ENCODE measurements at regions not wholly inside any gene's neighbourhood (a gene's known extent, or its start where the extent isn't known, plus 50 kb on each side); places are given as distances from the start of the nearest gene placed in this dataset.
"Not testable (repeated sequence)": the region's sequence is repeated elsewhere in the genome, so short reads cannot be mapped to it uniquely, and the experiment has no call there.

DNA sequence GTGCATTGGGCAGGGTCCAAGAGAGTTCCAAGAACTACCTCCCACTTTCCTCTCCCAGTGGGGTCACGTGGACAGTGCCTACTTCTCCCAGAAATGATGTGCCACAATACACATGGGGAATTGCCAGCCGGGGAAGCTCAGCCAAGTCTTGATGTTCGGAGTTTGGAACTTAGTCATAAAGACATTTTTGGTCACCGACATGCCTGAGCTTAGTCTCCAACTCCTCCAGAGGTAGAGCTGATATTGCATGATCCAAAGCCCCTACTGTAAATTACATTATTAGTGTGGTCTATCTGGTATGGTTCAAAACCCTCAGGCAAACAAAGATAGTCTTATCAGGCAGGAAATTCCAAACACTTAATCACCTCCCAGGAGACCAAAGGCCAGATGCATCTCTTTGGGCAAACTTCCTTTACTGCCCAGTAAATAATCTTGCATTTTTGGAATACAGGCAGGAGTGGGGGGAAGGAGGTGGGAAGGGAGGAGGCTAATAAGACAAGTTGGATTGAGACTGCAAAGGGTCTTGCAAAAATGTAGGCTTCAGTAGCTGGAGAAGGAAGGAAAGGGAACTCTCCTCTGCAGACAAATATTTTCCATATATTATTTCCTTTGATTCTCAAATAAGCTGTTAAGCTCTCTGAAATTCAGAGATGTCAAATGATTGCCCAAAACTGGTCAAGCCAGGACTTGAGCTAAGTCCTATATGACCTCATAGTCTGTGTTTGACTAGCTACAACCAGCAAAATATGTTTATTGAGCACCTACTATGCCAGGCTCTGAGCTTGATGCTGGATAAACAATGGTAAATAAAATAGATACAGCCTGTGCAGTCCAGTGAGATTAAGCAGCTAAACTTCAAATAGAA lies 99.4 kb downstream of the DRD1 start:
- DNase-seq: no peak

DNA sequence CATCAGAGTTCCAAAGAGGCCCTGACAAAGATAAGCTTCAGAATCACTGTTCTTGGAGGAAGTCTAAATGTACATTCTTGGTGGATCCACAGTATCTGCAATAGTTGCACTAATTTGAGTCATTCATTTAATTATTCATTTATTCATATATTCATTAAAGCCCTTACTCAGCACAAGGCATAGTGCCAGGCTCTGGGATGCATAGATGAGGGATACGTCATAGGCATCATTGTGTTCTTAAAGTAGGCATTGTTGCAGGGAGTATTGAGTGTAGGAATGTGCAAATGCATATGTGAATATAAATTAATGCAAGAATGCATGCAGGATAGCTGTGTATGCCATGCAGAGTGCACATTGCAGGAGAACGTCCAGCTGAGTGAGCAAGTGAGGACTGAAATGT lies 100.7 kb downstream of the DRD1 start:
- no peak for DNase-seq

DNA sequence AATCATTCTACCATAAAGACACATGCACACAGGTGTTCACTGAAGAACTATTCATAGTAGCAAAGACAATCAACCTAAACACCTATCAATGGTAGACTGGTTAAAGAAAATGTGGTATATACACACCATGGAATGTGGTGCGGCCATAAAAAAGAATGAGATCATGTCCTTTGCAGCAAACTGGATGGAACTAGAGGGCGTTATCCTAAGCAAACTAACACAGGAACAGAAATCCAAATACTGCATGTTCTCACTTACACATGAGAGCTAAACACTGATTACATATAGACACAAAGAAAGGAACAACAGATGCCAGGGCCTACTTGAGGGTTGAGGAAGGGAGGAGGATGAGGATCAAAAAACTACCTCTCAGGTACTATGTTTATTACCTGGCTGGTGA lies 103.8 kb downstream of the DRD1 start:
- no peak for DNase-seq

DNA sequence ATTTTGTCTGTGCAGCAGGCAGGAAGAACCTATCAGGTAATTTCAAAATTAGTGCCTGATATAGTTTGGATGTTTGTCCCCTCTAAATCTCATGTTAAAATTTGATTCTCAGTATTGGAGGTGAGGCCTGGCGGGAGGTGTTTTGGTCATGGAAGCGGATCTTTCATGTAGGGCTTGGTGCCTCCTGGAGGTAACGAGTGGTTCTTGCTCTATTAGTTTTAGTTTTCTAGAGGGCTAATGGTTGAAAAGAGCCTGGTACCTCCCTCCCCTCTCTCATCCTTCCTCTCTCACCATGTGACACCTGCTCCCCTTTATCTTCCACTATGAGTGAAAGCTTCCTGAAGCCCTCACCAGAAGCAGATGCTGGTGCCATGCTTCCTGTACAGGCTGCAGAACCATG lies 106.3 kb downstream of the DRD1 start:
- no peak for DNase-seq

DNA sequence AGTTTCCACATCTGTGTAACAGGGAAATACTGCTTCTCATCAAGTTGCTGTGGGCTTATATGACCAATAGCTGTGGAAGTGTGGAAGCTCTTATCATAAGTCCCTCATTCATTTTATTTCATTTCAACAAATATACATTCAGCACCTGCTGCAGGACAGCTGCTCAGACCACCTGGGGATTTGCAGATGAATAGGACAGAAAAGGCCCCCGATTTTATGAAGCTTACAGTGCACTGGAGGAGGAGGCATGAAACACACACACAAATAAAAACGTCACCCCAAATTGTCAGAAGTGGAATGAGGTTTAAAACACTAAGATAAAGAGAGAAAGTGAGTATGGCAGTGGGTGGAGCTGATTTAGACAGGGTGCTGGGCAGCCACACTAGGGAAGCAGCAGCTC lies 107.2 kb downstream of the DRD1 start:
- DNase-seq: no peak

DNA sequence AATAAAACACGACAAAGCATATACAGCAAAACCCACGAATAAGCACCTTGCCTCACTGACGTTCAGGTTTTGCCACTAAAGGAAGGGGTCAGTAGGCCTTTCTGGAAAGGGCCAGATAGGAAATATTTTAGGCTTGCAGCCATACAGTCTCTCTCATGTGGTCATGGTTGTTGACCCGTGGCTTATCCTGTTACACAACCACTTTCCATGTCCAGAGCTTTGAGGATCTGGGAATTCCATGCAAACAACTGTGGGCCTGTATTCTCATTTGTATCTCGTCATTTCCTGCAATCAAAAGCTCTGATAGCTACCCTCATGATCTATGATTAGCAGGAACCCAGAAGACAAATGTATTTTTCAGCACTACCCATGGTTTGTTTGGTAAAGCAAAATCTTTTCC lies 108.3 kb downstream of the DRD1 start:
- DNase-seq: no peak

DNA sequence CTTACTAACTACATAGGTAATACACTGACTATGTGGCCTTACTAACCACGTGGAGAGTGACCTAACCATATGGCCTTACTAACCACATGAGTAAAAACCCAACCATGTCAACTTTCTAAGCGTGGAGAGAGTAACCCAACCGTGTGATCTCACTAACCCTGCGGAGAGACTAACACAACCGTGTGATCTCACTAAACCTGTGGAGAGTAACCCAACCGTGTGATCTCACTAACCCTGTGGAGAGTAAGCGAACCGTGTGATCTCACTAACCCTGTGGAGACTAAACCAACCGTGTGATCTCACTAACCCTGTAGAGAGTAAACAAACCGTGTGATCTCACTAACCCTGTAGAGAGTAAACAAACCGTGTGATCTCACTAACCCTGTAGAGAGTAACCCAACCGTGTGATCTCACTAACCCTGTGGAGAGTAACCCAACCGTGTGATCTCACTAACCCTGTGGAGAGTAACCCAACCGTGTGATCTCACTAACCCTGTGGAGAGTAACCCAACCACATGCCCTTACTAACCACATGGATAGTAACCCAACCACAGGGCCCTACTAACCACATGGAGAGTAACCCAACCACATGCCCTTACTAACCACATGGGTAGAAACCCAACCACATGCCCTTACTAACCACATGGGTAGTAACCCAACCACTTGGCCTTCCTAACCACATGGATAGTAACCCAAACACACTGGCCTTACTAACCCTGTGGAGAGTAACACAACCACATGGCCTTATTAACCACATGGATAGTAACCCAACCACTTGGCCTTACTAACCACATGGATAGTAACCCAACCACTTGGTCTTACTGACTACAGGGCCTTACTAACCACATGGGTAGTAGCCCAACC lies 112.6 kb downstream of the DRD1 start:
- DNase-seq: not testable (repeated sequence)

DNA sequence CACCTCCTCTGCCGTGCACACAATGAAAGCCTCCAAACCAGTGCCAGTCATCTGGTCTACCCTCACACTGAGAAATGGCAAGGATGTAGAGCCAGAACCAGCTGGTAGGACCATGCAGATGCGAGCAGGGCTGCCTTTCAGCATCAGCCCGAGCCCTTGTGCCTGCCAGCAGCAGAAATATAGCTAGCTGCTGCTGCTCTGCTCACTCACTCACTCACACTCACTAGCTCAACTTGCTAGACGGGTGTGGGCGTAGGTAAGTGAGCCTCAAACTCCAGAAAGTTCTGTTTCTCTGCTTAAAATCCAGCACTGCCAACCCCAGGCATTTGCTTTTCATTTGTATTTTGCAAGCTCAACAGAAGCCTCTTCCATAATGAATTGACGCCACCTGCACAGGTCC lies 114.0 kb downstream of the DRD1 start:
- no peak for DNase-seq

DNA sequence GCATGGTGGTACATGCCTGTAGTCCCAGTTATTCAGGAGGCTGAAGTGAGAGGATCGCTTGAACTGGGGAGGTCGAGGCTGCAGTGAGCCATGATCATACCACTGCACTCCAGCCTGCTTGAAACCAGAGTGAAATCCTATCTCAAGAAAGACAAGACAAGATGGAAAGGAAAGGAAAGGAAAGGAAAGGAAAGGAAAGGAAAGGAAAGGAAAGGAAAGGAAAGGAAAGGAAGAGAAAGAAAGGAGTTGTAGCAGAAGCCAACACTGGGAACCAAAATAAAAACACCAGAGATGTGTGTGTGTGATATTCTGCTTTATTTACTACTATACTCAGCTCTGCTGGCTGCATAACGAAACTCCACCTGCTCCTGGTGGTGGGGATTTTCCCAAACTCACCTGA lies 115.3 kb downstream of the DRD1 start:
- no peak for DNase-seq

DNA sequence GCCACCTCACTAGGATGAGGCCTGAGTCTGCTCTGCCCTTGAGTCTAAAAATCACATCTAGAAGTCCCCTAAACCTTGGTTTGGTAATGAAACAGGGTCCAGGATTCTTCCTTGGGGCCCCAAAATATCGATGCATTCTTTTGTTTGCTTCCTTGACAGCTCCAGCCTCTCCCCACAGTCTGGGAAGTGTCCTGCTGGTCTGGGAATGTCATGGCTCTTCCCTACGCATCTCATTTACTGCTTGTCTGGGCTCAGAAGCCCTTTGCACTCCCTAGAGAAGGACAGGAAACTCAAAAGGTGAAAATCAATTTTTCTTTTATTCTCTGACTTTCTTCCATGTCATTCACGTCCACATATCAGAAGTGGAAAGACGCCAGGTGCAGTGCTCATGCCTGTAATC lies 115.8 kb downstream of the DRD1 start:
- no peak for DNase-seq

DNA sequence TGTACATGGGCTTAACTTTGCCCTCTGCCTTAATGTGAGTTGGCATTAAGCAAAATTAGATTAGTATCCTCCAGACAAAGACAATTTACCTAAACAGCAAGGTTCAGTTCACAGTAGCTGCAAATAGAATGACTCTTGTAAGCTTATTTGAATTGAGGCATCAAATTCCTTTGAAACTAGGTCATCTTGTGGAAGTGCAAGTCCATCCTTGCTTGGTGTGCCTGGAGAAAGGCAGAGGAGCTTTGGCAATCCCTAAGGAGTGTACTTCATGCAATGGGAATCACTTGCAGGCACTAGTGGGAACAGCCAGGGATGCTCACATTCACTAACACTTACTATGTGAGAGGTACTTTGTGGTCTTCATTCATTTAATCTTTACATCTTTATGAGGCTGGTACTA lies 118.3 kb downstream of the DRD1 start:
- DNase-seq: no peak

DNA sequence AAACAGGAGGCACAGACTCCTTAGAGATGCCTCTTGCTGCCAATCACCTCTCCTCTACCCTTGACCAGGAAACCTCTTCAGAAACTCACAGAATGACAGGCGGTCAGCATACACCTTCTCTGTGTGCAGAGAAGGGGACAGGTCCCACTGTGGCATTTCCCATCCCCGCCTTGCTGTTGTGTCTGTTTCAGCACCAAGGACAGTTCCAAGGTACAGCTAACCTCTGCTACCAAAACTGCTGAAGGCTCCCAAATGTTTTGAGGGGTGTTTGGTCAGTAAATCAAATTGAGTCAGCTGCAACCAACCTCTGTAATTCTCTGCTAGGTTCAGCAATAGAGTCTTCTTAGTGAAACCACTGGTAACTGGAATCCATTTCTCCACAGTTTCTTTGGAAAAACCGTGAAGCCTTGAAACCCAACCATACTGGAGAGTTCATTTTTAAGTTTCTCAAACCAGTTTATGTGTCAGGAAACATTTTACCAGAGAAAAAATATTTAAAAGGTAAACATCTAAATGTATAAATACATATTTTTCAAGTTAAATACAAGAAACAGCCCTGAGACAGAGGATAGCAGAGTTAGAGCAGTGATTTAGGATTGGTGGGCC lies 122.0 kb downstream of the DRD1 start:
- DNase-seq: no peak

DNA sequence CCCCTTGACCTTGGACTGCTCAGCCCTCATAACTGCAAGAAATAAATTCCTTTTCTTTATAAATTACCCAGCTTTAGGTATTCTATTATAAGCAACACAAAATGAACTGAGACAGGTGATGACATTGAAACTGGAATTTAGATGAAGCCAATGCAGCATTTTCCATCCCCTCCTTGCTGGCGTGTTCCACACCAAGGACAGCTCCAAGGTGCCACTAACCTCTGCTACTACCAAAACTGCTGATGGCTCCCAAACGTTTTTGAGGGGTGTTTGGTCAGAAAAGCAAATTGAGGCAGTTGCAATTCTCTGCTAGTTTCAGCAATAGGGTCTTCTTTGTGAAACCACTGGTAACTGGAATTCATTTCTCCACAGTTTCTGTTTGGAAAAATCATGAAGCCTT lies 124.8 kb downstream of the DRD1 start:
- DNase-seq: no peak

DNA sequence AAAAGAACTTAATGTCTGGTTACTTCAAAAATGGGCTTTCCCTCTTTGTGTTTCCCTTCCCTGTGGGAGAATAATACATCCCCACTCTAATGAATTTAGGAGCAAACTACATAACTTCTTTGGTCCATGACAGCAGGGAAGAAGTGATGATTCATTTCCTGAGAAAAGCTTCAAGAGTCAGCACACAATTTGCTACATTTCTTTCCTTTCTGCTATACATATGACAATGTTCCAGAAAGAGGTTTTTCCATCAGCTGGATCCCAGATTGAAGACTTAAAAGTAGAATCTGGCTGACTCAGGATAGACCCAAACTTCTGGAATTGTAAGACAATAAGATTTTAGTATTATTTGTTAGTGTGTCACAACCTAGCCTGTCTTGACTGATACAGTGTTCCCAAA lies 126.1 kb downstream of the DRD1 start:
- DNase-seq: no peak

DNA sequence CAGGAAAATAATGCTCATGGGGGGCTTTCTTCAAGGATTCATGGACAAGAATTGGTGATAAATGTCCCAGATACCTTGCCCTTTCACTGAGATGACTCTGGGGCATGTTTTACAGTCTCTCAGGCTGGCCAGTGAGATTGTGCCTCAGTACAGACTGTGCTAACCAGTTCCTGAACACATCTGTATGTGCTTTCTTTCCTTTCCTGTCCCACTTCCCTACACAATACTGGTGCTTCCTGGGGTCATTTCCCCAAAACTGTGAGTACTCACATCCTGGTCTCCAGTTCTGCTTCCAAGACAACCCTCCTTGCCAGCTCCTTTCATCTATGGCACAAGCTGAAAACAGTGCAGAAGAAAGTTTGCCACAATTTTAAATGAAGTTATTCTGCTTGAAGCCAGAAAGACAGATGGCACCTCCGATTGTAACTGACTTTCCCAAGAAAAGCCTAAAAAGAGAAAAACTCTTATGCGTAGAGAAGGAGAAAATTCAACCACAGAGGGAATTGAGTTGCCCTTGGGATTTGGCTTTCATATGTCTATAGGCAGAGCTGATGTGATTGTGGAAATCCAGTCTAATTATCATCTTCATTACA lies 134.7 kb downstream of the DRD1 start:
- DNase-seq: no peak

DNA sequence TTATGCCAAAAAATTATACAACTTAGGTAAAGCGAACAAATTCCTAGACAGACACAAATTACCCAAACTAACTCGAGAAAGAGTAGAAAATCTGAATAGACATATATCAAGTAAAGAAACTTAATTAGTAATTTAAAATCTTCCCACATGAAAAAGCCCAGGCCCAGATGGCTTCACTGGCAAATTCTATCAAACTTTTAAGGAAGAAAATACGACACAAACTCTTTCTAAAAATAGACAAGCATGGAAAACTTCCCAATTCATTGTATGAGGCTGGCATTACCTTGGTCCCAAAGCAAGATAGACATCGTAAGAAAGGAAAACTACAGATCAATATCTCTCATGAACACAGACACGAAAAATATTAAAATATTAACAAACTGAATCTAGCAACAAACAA lies 135.3 kb downstream of the DRD1 start:
- DNase-seq: no peak

DNA sequence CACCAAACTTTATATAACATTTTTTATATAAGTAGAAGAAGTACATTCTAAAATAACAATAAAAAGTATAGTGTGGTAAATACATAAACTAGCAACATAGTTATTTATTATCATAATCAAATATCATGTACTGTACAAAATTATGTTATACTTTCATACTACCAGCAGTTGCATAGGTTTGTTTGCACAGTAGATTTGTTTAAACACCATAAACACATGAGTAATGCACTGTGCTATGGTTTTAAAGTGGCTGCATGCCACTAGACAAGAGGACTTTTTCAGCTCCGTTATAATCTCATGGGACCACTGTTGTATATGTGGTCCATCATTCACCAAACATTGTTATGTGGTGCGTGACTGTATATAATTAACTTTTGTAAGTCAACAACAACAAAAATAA lies 137.6 kb downstream of the DRD1 start:
- peak in 1 of 2 experiments; percentile 6 for DNase-seq

DNA sequence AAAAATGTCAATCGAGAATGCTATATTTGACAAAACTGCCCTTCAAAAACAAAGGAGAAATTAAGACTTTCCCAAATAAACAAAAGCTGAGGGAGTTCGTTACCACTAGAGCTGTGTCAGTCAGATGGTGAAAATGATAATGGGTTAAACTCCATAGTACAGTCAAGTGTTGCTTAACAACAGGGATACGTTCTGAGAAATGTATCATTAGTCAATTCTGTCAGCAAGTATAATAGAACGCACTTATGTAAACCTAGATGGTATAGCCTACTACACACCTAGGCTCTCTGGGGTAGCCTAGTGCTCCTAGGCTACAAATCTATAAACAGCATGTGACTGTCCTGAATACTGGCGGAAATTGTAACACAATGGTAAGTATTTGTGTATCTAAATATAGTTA lies 138.7 kb downstream of the DRD1 start:
- DNase-seq: no peak

DNA sequence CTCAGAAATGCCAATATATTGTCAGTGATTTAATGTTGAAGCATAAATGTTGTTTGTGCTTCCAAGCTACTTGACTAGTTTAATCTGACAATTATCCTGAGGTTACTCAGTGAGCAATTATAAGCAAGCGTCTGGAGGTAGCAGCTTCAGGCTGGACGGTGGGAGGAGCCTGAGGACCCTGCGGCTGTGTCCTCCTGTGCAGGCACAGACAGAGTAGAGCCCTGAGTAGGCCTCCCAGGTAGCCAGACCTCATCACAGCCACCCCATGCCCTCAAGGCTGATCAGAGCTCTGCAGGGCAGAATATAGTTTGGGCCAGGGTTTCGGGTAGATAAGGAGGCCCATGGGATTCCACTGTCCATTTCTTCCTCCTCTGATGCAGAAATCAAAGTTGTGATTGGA lies 153.6 kb downstream of the DRD1 start:
- DNase-seq: no peak

DNA sequence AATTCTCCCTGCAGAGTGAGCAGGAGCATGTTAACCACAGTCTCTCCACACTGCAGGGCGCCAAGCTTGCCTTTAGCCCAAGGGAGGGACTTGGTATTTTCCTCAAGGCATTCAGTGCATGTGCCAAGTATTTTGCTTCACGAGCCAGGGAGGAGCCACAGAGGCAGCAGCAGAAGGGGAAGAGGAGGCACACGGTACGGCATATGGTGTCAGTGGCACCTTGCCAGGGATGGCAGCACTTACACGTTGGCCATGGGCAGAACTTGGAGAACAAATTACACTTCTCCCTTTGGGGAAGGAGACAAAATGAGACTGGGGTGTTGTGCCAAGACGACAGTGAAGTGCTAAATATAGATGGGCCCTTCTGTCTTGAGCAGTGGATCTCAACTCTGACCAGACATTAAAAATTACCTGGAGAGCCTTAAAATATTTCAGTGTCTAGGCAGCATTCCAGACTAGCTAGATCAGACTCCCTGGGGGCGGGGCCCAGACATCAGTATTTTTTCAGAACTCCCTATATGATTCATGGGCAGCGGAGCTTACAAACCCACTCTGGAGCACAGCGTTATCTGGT lies 155.8 kb downstream of the DRD1 start:
- no peak for DNase-seq

DNA sequence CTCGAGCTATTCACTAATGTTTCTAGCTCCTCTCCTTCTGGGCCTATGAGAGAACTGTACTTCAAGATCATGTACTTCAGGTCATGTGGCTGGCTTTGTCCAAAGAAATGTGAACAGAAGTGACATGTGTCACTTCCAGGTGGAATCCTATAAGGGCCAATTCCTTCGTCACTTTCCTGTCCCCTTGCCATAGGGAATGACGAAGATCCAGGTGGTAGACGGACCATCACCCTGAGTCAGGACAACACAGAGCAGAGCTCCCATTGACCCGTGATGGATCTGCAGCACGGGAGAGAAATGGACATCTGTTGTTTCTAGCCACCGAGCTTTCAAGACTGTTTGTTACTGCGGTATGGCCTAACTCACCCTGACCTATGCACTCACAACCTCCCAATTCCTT lies 157.0 kb downstream of the DRD1 start:
- no peak for DNase-seq

DNA sequence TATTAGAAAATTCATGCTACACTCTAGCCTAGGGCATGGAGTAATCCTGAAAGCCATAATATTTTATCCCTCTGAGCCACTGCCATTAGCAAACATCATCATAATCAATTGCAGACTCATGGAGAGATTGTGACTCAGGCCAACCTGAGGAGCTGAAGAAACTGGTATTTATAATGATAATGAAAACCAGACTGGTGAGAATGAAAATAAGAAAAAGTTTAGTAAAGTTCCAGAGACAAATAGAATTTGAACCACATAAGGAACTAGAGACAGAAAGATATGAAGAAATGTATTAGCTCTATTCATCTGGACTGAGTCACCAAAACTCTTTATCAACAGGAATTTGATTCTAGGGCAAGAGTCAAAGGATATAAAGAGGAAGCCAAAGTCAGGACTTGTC lies 158.7 kb downstream of the DRD1 start:
- DNase-seq: no peak

DNA sequence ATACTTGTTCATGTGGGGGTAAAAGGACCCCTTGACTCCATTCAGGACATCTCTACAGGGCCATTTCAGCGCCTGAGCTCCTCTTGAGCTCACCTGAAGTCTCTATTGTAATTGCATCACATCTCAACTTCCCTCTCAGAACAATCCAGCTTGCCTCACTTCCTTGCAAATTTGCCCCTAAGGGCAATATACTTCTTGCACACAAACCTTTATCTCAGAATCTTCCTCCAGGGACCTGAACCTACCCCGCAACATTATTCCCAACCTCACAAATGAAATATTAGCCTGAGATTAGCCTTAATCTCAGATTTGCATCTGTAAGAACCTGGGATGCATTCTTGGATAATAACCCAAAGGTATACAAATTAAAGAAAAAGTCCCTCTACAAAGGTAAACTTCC lies 159.2 kb downstream of the DRD1 start:
- DNase-seq: no peak
